ENCODE measurements at regions not wholly inside any gene's neighbourhood (a gene's known extent, or its start where the extent isn't known, plus 50 kb on each side); places are given as distances from the start of the nearest gene placed in this dataset.

GRCh38 chrY:7502896-7503295 lies 591.3 kb upstream of the AMELY start:
- TF ChIP-seq CTCF (conservative IDR thresholded peaks at IDR 0.05; ENCODE audit: low read depth in 2 of 2) (no peak), EZH2 (IDR thresholded peaks at IDR 0.05; ENCODE audit: low read depth, unreplicated experiment) (no peak), EZH2phosphoT487 (IDR thresholded peaks at IDR 0.05; ENCODE audit: unreplicated experiment) (no peak)

Data from GM23338 (cell line).